ENCODE measurements at regions not wholly inside any gene's neighbourhood (a gene's known extent, or its start where the extent isn't known, plus 50 kb on each side); places are given as distances from the start of the nearest gene placed in this dataset.

- Histone ChIP-seq H3K27me3 (no peaks in the 10 kb centered on the region), H3K36me3 (no peaks in the 10 kb centered on the region), H3K27ac (no peak overlapping the region), H3K4me3 (no peak overlapping the region), H3K9me3 (no peaks in the 10 kb centered on the region), H3K4me1 (no peaks in the 10 kb centered on the region)
- no peak for TF ChIP-seq POLR2A (IDR thresholded peaks at IDR 0.05)
- TF ChIP-seq CTCF (IDR thresholded peaks at IDR 0.05) = no peak
- DNase-seq = no peak
Observed at GRCh38 chr4:137676357-137676998, 144.2 kb upstream of the PCDH18 start.

GRCh38 chr4:137674066-137674465, 141.8 kb upstream of the PCDH18 start:
- Histone ChIP-seq H3K4me1 (no peaks in the 10 kb centered on the region), H3K27me3 (no peaks in the 10 kb centered on the region), H3K36me3 (no peaks in the 10 kb centered on the region), H3K9me3 (no peaks in the 10 kb centered on the region), H3K4me3 (no peak overlapping the region), H3K27ac (no peak overlapping the region)
- DNase-seq = no peak
- TF ChIP-seq POLR2A (IDR thresholded peaks at IDR 0.05) (no peak), CTCF (IDR thresholded peaks at IDR 0.05) (no peak)

GRCh38 chr4:137668885-137669545, 136.7 kb upstream of the PCDH18 start:
- Histone ChIP-seq H3K9me3 (no peaks in the 10 kb centered on the region), H3K4me1 (no peaks in the 10 kb centered on the region), H3K27me3 (no peaks in the 10 kb centered on the region), H3K27ac (no peak overlapping the region), H3K4me3 (no peak overlapping the region), H3K36me3 (no peaks in the 10 kb centered on the region)
- no peak for DNase-seq
- TF ChIP-seq CTCF (IDR thresholded peaks at IDR 0.05) = no peak
- no peak for TF ChIP-seq POLR2A (IDR thresholded peaks at IDR 0.05)

- H3K27ac ChIP-seq = peak overlapping the region in 1 of 4 donors; percentile 58
- H3K9me3 ChIP-seq = no peaks in the 10 kb centered on the region
- TF ChIP-seq POLR2A (IDR thresholded peaks at IDR 0.05) (no peak), CTCF (IDR thresholded peaks at IDR 0.05) (no peak)
- no peak for DNase-seq
- no peak overlapping the region for H3K4me3 ChIP-seq
- H3K4me1 ChIP-seq = no peaks in the 10 kb centered on the region
- H3K36me3 ChIP-seq = no peaks in the 10 kb centered on the region
- no peaks in the 10 kb centered on the region for H3K27me3 ChIP-seq
Observed at GRCh38 chr4:137664416-137664815, 132.1 kb upstream of the PCDH18 start.

GRCh38 chr4:137664046-137664387, 131.7 kb upstream of the PCDH18 start:
- Histone ChIP-seq H3K4me3 (no peak overlapping the region), H3K27ac (peak overlapping the region in 1 of 4 donors; percentile 58), H3K4me1 (no peaks in the 10 kb centered on the region), H3K27me3 (no peaks in the 10 kb centered on the region), H3K9me3 (no peaks in the 10 kb centered on the region), H3K36me3 (no peaks in the 10 kb centered on the region)
- no peak for DNase-seq
- TF ChIP-seq CTCF (IDR thresholded peaks at IDR 0.05) (no peak), POLR2A (IDR thresholded peaks at IDR 0.05) (no peak)
